Right ventricle myocardium superior (tissue), 1 donor: ENCODE measurements at regions not wholly inside any gene's neighbourhood (a gene's known extent, or its start where the extent isn't known, plus 50 kb on each side); places are given as distances from the start of the nearest gene placed in this dataset.

ENCODE experiments used
- ATAC-seq: fragments of 200-7000 bp; cut with Tn5 transposase; one replicate; pipeline ENCODE4 v1.9.1; 2020; ENCODE audit warnings: mild to moderate bottlenecking; ENCODE audit not compliant: poor library complexity
- DNase-seq: peaks from one replicate; pipeline ENCODE4 v3.0.0-alpha.2; 2020
- intact Hi-C: fragments of 100-400 bp; cut with DNase I; formaldehyde crosslinking; loops from one replicate; pipeline ENCODE4 v1.11.2; 2022
- donor health status: DM: no; HTN: yes; CAD: no; lungs with severe emphysema.

- DNase-seq = no peak
- no peak for ATAC-seq
- intact Hi-C loops = no loop called here
Observed at GRCh38 chr1:98490099-98490498, 171.4 kb upstream of the SNX7 start.

DNA sequence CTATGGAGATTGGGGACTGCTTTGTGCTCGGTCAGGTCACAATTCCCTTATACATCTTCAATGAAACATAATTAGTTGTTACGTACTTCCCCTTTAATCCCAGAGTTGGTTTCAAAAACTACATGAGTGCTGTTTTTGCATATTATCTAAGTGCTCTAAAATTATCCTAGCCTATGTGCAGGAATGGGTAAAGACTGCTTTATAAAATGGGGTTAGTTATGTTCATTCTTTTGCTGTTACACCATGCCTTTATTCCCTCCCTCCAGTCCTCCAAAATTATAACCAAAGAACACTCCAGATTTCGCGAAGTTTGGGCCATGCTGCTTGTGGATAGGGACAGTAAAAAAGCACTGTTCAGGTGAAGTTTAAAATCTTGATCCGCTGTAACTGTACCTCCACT, 173.9 kb upstream of the SNX7 start:
- ATAC-seq = no peak
- intact Hi-C loops = no loop called here
- DNase-seq = no peak

- DNase-seq (no peak), ATAC-seq (no peak)
- intact Hi-C loops = no loop called here
Observed at GRCh38 chr1:98482611-98483010, 178.9 kb upstream of the SNX7 start.

DNA sequence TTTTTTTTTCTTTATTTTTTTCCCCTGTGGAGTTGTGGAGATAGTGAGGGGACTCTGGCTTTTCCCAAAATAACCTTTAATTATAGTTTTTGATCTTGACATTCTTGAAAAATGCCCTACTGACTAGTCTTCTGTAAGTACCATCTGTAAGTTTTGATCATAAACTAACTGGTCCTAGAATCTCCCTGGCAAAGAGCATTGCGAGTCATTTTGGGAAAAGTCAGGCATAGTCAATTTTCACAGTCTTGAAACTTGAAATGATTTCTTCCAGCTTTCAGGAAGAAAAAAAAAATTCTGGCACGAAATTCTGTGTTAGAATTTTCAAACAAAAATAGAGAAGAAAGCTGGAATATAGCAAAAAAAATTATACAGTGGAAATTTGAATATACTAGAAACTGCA, 181.2 kb upstream of the SNX7 start:
- ATAC-seq (no peak), DNase-seq (no peak)
- intact Hi-C loops = no loop called here

DNA sequence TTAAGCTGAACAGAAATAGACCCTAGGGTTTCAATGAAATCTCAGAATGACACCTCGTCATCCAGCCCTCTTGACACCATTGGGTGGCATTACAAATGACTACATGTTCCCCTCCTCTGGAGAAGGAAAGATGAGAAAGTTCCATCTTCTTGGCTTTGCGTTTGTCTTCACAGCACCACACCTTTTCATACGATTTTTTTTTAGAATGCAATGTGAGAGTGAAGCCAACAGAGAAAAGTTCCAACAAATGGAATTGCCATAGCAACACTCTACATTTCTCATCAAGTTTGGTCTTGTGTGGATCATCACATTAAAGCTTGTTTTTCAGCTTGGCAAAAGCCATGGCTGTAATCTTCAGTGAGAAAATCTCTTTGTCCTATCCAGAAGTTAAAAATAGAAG, 183.4 kb upstream of the SNX7 start:
- ATAC-seq = no peak
- DNase-seq = no peak
- intact Hi-C loops = no loop called here

DNA sequence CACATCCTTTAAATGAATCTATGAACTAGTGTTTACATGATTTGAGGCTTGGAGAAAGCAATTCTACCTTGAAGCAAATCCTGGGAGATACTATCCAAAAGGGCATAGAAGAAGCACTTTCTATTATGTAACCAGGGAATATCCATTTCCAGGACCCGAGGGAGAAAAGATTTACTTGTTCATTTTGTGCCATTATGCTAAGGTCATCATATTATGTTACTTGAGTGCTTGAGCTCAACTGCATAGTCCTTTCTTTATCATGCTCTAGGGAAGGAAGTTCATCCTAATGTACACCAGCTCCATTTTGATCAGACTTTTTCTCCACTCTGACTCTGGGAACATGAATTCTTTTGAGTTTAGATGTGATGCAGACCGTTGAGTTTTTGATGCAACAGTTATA, 188.6 kb upstream of the SNX7 start:
- intact Hi-C loops = no loop called here
- no peak for ATAC-seq

GRCh38 chr1:98471633-98472032, 189.9 kb upstream of the SNX7 start:
- DNase-seq (no peak), ATAC-seq (no peak)
- intact Hi-C loops = no loop called here

More for the DNA sequence above, 188.6 kb upstream of the SNX7 start:
- no peak for DNase-seq

GRCh38 chr1:98468111-98468717, 193.3 kb upstream of the SNX7 start:
- intact Hi-C loops = no loop called here
- no peak for ATAC-seq
- no peak for DNase-seq

- ATAC-seq = no peak
Observed at GRCh38 chr1:98467586-98467985, 193.9 kb upstream of the SNX7 start.

GRCh38 chr1:98467122-98467521, 194.4 kb upstream of the SNX7 start:
- intact Hi-C loops = no loop called here
- no peak for ATAC-seq
- DNase-seq = no peak

More at GRCh38 chr1:98467586-98467985, 193.9 kb upstream of the SNX7 start:
- intact Hi-C loops = no loop called here
- DNase-seq = no peak

DNA sequence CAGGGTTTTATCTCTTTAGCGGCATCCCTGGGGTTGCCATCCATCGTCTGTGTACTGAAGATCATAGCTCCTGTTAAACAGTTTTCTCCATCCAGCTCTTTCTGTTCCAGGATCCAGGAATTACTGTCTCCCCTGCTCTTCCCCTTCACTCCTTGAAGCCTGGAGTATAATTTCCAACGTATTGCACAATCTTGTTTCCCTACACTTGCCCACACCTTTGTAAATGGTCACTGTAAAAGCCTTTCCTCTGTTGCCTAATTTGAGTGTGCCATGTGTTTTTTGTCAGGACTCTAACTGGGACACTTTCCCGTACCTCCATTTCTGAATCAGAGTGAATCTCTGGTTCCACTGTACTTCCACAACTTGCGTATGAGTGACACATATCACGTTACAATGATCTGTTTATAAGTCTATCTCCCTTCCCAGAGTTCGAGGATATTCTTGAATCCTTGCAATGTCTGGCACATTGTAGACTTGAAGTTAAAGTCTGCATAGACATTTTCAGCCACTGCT, 199.6 kb upstream of the SNX7 start:
- ATAC-seq (no peak), DNase-seq (no peak)
- intact Hi-C loops = no loop called here

- ATAC-seq (no peak), DNase-seq (no peak)
- intact Hi-C loops = no loop called here
Observed at GRCh38 chr1:98460136-98460535, 201.4 kb upstream of the SNX7 start.

DNA sequence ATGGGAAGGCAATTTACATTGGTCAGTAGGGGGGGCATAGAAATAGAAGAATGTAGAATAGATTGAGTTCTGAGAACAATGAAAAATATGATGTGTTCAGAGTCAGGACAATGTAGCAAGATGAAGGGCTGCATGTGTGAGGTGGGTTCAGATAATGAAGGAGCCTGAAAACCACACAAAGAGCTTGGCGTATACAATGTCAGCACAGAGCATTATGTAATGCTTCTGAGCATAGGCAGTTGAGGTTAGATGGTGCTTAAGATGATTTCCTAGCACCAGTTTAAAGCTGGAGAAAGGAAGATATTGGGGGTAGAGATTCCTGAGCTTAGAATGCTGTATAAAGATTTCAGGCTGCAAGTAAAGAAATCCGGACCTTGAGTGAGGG, 202.0 kb upstream of the SNX7 start:
- intact Hi-C loops = no loop called here
- DNase-seq = no peak
- ATAC-seq = no peak

DNA sequence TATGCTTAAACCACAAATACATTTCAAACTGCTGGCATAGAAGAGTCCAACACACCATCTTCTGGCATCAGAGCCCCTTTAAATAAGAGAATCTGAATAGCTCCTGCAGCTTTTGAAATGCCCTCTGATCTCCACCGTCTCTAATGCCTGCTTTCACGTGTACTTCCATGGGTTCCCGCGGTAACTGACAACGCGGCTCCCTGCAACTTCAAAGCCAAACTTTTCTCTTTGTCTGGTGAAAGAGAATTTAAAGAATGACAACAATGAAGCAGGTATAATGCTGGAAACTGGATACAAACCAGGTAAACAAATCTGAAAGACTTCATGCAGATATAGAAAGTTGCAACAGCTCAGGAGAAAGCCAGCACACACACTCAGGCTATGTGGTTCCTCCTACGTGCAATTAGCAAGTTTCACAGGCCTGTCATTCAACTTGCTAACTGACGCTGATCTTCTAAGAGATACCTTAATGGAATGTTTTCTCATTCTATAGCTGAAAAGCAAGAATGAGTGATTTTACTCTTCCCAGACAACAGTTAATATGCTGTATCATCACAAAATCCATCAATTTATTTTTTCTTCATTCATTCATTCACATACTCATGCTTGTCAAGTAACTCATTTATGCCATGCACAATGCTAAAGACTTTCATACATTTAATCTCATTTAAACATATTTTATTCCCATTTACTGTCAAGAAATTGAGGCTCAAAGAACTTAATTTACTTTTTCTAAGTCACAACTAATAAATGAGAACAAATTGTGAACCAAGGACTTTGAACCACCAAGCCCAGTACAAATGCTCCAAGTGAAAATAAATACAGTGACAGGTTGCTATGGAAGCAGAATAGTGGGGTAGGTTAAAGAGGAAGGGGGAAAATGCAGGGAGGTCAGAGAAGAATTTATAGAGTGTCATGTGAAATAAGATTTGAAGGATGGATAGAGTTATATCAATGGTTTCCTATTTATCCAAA, 202.7 kb upstream of the SNX7 start:
- no peak for ATAC-seq
- intact Hi-C loops = no loop called here
- no peak for DNase-seq

DNA sequence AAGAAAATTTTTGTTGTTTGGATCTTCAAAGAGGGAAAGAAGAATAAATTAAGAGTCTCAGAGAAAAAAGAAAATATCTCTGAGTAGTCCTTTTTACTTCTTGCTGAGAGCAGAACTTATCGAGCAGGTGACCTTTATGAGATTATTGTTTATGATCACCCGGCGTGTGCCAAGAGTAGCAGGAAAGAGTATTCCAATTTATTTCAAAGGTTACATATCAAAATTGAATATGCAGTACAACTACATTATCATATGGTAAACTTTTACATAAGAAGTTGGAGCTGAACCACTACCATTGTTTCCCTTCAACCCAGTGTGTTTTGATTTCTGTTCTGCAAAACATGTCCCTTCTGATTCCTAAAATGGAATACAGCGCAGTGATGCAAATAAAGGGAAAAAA, 204.3 kb upstream of the SNX7 start:
- DNase-seq = no peak

DNA sequence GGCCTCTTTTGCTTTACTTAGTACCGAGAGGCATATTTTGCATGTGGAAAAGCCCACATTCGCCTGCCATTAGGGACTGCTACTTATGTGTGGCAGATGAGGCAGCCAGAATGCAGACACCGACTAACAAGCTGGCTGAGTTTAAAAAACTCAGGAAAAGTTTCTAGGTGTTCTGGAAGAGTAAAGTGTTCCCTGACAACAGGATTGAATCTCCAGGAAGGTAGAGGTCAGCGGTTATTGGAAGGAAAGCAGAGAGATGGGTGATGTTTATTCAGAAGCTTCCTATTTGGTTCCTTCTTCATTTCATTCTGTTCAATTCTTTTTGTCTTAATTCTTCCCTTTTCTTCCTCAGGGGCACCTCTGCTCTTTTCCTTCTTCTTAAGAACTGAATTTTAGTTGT, 206.9 kb upstream of the SNX7 start:
- no peak for DNase-seq
- ATAC-seq = no peak
- intact Hi-C loops = no loop called here

More for the DNA sequence above, 204.3 kb upstream of the SNX7 start:
- no peak for ATAC-seq
- intact Hi-C loops = no loop called here

- intact Hi-C loops = no loop called here
- DNase-seq (no peak), ATAC-seq (no peak)
Observed at GRCh38 chr1:98453066-98453465, 208.5 kb upstream of the SNX7 start.

DNA sequence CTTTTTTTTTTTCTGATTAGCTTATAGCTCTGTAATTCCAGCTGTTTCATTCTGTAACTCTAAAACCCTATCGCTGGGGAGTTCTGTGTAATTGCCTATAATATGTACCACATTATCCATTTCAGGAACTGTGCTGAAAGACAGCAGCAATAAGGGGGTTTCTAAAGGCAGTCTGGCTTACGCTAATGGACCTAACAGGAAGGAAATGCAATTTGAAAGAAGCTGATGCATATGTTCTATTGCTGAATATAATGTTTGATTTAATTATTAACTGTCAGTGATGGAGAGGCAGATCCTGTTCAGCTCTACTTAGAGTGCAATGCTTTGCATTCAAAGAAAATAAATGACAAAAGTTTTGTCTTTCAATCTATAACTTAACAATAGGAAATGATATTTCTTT, 209.4 kb upstream of the SNX7 start:
- intact Hi-C loops = no loop called here
- DNase-seq = no peak
- no peak for ATAC-seq

GRCh38 chr1:98441281-98441680, 220.2 kb upstream of the SNX7 start:
- intact Hi-C loops = no loop called here
- no peak for ATAC-seq
- DNase-seq = no peak

GRCh38 chr1:98439471-98439870, 222.1 kb upstream of the SNX7 start:
- ATAC-seq = no peak
- intact Hi-C loops = no loop called here
- no peak for DNase-seq
